Tibial nerve (tissue), 3 donors: ENCODE measurements at regions not wholly inside any gene's neighbourhood (a gene's known extent, or its start where the extent isn't known, plus 50 kb on each side); places are given as distances from the start of the nearest gene placed in this dataset.
"Not testable (repeated sequence)": the region's sequence is repeated elsewhere in the genome, so short reads cannot be mapped to it uniquely, and the experiment has no call there.

ENCODE experiments used
- POLR2A ChIP-seq, 2 donors: fragments of 450-650 bp; IDR thresholded peaks; one replicate each; pipeline ENCODE4 v1.6.1; 2017; ENCODE audit warnings: antibody characterized with exemption in 2 of 2, mild to moderate bottlenecking in 2 of 2, moderate library complexity in 2 of 2
- TF ChIP-seq, protein P1 (sequence below), 5 experiments: fragments of 200-600 bp in 3 of 5; fragments of 450-650 bp in 2 of 5; sonication (generic) in 3 of 5; IDR thresholded peaks; one replicate each; pipeline ENCODE4 v1.5.1; 2016 to 2019; ENCODE audit warnings: antibody characterized with exemption in 5 of 5, mild to moderate bottlenecking in 3 of 5, moderate library complexity in 2 of 5

DNA sequence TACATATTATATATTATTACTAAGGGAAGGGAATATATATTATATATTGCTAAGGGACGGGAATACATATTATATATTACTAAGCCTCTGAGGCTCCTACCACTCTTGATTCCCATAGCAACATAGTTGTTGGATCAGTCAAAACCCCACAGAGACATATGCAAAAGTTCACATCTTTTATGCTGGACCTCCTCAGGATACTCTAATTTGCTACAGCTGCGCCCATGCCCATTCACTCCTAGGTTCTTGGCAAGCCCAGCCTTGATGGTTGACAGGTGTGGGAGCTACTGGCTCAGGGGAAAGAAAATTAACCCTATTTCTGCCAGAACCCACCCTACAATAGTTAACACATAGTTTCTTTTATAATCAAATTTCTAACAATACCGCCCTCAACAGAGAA is 752.2 kb downstream of the TTLL7 start:
- not testable (repeated sequence) for TF ChIP-seq POLR2A (IDR thresholded peaks at IDR 0.05)
- TF ChIP-seq, protein P1, sequence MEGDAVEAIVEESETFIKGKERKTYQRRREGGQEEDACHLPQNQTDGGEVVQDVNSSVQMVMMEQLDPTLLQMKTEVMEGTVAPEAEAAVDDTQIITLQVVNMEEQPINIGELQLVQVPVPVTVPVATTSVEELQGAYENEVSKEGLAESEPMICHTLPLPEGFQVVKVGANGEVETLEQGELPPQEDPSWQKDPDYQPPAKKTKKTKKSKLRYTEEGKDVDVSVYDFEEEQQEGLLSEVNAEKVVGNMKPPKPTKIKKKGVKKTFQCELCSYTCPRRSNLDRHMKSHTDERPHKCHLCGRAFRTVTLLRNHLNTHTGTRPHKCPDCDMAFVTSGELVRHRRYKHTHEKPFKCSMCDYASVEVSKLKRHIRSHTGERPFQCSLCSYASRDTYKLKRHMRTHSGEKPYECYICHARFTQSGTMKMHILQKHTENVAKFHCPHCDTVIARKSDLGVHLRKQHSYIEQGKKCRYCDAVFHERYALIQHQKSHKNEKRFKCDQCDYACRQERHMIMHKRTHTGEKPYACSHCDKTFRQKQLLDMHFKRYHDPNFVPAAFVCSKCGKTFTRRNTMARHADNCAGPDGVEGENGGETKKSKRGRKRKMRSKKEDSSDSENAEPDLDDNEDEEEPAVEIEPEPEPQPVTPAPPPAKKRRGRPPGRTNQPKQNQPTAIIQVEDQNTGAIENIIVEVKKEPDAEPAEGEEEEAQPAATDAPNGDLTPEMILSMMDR (IDR thresholded peaks at IDR 0.05) = not testable (repeated sequence)
